Endothelial cell (in vitro differentiated cells): ENCODE measurements at regions not wholly inside any gene's neighbourhood (a gene's known extent, or its start where the extent isn't known, plus 50 kb on each side); places are given as distances from the start of the nearest gene placed in this dataset.

ENCODE experiments used
- DNase-seq: peaks from one replicate; pipeline ENCODE4 v3.0.0; 2021; ENCODE audit warnings: low spot score
- H3K27ac Mint-ChIP-seq: one replicate; pipeline ENCODE4 v1.8.0; 2021; ENCODE audit warnings: mixed read lengths, inconsistent platforms; ENCODE audit not compliant: unreplicated experiment
- H3K27me3 Mint-ChIP-seq: one replicate; pipeline ENCODE4 v1.8.0; 2021; ENCODE audit warnings: mild to moderate bottlenecking, moderate library complexity, mixed read lengths, inconsistent platforms; ENCODE audit not compliant: unreplicated experiment
- H3K36me3 Mint-ChIP-seq: one replicate; pipeline ENCODE4 v1.8.0; 2021; ENCODE audit warnings: mild to moderate bottlenecking, low read depth, mixed read lengths, inconsistent platforms; ENCODE audit not compliant: unreplicated experiment
- H3K4me1 Mint-ChIP-seq: one replicate; pipeline ENCODE4 v1.8.0; 2021; ENCODE audit warnings: mild to moderate bottlenecking, mixed read lengths, inconsistent platforms; ENCODE audit not compliant: unreplicated experiment
- H3K4me3 Mint-ChIP-seq: one replicate; pipeline ENCODE4 v1.8.0; 2021; ENCODE audit warnings: mild to moderate bottlenecking, mixed read lengths, inconsistent platforms; ENCODE audit not compliant: unreplicated experiment
- H3K9me3 Mint-ChIP-seq: one replicate; pipeline ENCODE4 v1.8.0; 2021; ENCODE audit warnings: mixed read lengths, inconsistent platforms; ENCODE audit not compliant: unreplicated experiment
- CTCF ChIP-seq: fragments of 200-600 bp; sonication (generic); IDR thresholded peaks from one replicate; pipeline ENCODE4 v1.5.0; 2021; ENCODE audit warnings: antibody characterized with exemption; ENCODE audit not compliant: unreplicated experiment

- no peaks in the 10 kb centered on the region for H3K9me3 Mint-ChIP-seq
- H3K27ac Mint-ChIP-seq, result no peak overlapping the region
- H3K36me3 Mint-ChIP-seq, result no peaks in the 10 kb centered on the region
- no peak overlapping the region for H3K4me3 Mint-ChIP-seq
- no peaks in the 10 kb centered on the region for H3K27me3 Mint-ChIP-seq
- no peaks in the 10 kb centered on the region for H3K4me1 Mint-ChIP-seq
- DNase-seq, result no peak
- no peak for TF ChIP-seq CTCF
Measured at GRCh38 chr1:193736507-193736906, 550.1 kb upstream of the B3GALT2 start.

- H3K27me3 Mint-ChIP-seq, result no peaks in the 10 kb centered on the region
- no peaks in the 10 kb centered on the region for H3K4me1 Mint-ChIP-seq
- no peak for TF ChIP-seq CTCF
- H3K27ac Mint-ChIP-seq, result no peak overlapping the region
- no peaks in the 10 kb centered on the region for H3K9me3 Mint-ChIP-seq
- DNase-seq, result no peak
- no peaks in the 10 kb centered on the region for H3K36me3 Mint-ChIP-seq
- no peak overlapping the region for H3K4me3 Mint-ChIP-seq
Measured at GRCh38 chr1:193733674-193734073, 547.3 kb upstream of the B3GALT2 start.

- no peak for TF ChIP-seq CTCF
- no peak overlapping the region for H3K4me3 Mint-ChIP-seq
- H3K27ac Mint-ChIP-seq, result no peak overlapping the region
- no peaks in the 10 kb centered on the region for H3K4me1 Mint-ChIP-seq
- H3K36me3 Mint-ChIP-seq, result no peaks in the 10 kb centered on the region
- no peak for DNase-seq
- no peaks in the 10 kb centered on the region for H3K9me3 Mint-ChIP-seq
- no peaks in the 10 kb centered on the region for H3K27me3 Mint-ChIP-seq
Measured at GRCh38 chr1:193730017-193730416, 543.6 kb upstream of the B3GALT2 start.

- H3K4me1 Mint-ChIP-seq, result no peaks in the 10 kb centered on the region
- no peak overlapping the region for H3K27ac Mint-ChIP-seq
- no peak for TF ChIP-seq CTCF
- H3K27me3 Mint-ChIP-seq, result no peaks in the 10 kb centered on the region
- H3K4me3 Mint-ChIP-seq, result no peak overlapping the region
- no peaks in the 10 kb centered on the region for H3K36me3 Mint-ChIP-seq
- no peaks in the 10 kb centered on the region for H3K9me3 Mint-ChIP-seq
- DNase-seq, result no peak
Measured at GRCh38 chr1:193729429-193729828, 543.0 kb upstream of the B3GALT2 start.

- no peak overlapping the region for H3K27ac Mint-ChIP-seq
- H3K4me1 Mint-ChIP-seq, result no peaks in the 10 kb centered on the region
- no peaks in the 10 kb centered on the region for H3K36me3 Mint-ChIP-seq
- DNase-seq, result no peak
- no peak for TF ChIP-seq CTCF
- no peaks in the 10 kb centered on the region for H3K27me3 Mint-ChIP-seq
- no peak overlapping the region for H3K4me3 Mint-ChIP-seq
- no peaks in the 10 kb centered on the region for H3K9me3 Mint-ChIP-seq
Measured at GRCh38 chr1:193727850-193728249, 541.4 kb upstream of the B3GALT2 start.
